Muscle of arm (tissue), 1 donor: ENCODE measurements at regions not wholly inside any gene's neighbourhood (a gene's known extent, or its start where the extent isn't known, plus 50 kb on each side); places are given as distances from the start of the nearest gene placed in this dataset.

Experiments used
- DNase-seq: peaks from one replicate; pipeline ENCODE4 v3.0.0-alpha.2; 2013

DNA sequence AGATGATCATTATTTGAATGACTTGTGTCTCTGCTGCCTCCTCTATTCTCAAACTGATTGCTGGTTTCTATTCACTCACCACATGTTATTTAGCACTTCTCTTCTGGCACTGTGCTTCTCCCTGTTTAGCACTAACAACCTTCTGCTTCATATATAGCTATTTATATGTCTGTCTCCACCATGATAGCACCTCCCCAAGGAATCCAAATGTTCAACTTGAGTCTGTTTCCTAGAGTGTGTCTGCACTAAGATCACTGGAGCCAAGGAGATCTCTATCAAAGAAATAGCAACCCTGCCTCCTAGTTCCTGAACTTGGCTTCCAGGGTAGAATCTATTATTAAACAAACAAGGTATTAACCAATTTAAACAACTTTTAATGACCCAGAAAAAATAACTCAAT is 104.5 kb downstream of the CYP26A1 start:
- DNase-seq = no peak

DNA sequence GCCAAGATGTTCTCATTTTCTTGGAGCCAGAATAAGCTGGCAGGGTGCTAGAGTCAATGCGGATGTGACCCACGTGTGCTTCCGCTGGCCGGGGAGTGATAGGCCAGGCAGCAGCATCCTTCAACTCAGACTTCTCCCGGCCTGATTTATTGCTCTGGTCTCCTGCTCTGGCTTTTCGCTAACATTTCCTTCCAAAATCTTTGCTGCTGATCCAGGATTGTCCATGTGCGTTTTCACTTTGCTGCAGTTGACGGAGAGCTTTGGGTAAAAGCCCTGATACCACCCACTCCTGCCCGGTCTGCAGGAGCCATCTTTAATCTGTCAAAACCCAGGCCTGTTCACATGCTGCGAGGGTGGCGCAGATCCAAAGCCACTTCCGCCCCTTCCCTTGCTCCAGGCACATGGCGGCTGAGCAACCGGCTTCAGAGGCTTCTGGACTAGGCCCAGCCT is 106.8 kb downstream of the CYP26A1 start:
- DNase-seq = peak; percentile 83

DNA sequence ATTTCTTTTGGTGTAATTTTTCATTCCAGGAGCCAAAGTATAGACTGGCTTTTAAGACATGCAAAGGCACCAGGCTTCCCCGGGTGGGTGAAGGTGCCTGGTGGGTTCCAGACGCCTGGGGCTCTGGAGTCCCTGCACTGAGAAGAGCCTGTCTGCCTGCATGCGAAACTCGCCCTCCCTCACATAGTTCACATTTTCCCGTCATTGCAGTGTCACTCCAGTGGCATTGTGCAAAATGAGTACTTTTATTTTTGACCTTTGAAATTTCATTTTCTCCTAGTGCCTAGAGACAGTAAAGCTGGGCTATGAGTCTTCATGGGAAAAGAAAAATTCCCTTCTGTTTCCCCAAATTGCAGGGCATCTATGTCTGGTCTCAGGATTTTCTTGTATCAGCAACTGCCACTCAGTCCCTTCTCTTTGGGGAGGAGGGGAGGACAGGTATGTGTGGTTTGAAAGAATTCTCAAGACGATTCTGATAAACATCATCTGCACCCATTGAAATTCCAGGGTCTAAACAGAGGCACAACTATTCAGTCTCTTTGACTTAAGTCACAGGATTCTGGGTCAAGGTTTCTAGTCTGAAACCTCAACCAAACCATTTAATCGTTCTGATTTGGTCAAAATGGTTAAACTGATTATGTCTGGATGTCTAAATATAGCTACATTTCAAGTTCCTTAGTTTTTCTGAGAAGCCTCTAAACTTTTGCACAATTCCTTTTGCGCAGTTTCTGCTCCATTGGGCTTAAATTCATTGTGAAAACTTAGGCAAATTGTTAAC is 107.8 kb downstream of the CYP26A1 start:
- no peak for DNase-seq

DNA sequence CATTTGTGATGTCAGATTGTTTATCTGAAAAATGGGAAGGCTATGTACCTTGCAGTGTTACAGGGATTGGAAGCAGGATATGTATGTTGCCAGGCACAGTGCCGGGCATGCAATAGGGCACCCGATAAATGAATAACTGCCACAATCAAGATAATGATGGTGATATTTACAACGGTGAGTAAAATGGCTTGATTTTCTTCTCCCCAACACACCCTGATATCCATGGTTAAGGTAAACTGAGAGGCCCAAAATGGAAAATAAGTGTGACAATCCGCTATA is 108.3 kb downstream of the CYP26A1 start:
- DNase-seq = no peak

DNA sequence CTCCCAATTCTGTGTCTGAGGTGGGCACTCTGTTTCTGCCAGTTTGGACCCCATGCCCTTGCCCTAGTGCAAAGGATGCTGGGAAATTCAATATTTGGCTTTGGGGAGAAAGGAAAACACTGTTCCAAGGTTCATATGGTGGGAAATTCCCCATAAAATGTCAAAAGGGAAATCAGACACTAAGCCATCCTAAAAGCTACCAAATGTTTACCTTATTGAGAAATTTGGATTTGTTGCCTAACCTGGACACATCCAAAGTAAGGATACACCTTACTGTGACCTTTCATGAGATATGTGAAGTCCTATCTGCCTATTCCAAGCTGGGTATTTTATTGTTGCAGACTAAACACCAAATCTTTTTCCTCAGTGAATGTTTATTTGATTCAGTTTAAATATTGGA is 109.1 kb downstream of the CYP26A1 start:
- no peak for DNase-seq

DNA sequence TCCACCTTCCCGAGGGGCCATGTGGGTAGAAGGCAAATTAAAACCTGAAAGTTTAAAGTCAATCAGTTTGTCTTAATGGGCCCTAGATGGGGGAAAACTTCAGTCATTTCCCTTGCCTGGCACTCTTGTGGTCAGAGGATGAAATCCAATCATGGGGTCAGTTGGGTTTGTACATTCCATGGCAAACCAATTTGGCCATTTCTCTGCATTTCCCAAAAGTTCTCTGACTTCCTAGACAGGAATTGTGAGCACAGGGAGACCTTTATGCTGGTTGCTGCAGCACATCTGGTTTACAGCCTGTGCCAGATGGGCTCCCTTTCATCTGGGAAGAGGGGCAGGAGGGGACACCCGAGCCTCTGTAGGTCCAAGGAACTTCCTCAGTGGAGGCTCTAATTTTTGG is 113.0 kb downstream of the CYP26A1 start:
- DNase-seq = no peak

DNA sequence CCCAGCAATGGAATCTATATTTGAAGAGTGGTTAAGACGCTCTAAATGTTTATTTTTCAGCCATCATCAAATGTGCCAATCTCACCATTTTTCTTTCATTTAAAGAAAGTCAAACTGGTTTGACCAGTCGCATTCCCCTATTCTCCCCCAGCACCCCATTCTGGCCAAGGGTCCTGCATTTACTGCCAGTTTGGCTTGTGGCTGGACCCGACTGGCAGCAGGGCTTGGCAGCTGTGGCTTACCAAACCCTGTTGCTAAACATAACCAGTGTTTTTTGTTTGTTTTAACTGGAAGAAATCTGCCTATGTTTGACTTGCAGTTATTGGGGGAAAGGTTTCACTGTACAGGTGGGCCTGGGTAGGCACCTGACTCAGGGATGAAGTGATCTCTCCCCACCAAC is 116.3 kb downstream of the CYP26A1 start:
- DNase-seq = no peak

DNA sequence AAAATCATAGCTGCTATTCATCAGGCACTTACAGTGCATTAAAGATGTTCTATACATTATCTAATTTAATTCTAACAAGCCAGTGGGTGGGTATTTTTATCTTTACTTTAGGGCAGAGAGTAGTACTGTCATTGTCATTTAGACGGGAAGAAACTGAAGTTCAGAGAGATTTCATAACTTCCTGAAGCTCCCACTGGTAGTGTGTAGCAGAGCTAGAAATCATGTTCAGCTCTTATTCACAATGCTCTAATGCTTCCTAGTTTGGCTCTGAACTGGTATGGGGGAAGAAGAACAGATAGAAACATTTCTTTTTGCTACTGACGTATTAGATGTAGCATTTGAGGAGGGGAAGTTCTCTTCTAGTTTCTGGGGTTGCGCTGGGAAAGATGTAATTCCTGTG is 116.7 kb downstream of the CYP26A1 start:
- DNase-seq = no peak

DNA sequence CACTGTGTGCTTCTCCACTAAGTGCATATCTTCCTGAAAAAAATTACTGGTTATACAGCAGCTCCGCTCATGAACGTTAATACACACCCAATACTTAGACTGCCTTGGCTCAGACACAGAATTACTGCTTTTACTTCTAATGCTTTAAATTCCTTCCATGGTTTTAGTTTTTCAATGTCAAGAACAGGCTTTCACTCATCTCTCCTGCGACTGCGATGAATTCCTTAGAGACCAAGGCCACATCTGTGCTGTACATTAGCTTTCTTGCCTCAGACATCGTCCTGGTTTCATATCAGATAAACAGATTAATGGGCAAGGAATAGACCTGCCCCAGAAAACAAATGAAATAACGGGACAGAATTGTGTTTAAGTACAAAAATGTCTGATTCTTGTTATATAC is 120.2 kb downstream of the CYP26A1 start:
- DNase-seq = no peak

DNA sequence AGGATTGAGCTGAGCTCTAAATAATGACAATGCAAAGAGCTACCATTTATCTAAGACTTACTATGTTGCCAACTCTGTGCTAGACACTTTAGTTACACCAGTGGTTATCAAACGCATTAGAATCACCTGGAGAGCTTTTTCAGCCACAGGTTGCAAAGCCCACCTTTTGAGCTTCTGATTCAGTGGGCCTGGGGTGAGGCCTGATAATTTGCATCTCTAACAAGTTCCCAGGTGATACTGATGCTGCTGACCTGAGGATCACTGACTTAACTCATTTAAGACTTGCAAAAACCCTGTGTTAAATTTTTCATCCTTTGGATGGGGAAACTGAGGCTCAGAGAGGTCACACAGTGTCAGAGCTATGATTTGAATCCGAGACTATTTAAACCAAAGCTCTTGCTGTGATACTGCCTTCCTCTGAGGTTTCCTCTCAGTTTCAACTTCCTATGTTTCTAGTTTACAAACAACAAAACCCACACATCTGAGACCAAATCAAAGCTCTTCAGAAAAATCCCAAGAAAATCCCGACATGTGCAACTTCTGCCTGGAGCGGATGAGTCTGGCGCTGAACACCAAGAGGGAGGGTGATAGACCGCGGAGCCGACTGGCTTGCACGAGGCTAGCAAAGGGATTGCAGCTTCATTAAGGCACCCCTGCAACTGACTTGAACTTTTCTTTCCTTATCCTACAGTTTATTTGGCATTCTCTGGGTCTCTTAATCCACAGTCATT is 124.9 kb downstream of the CYP26A1 start:
- peak; percentile 60 for DNase-seq

DNA sequence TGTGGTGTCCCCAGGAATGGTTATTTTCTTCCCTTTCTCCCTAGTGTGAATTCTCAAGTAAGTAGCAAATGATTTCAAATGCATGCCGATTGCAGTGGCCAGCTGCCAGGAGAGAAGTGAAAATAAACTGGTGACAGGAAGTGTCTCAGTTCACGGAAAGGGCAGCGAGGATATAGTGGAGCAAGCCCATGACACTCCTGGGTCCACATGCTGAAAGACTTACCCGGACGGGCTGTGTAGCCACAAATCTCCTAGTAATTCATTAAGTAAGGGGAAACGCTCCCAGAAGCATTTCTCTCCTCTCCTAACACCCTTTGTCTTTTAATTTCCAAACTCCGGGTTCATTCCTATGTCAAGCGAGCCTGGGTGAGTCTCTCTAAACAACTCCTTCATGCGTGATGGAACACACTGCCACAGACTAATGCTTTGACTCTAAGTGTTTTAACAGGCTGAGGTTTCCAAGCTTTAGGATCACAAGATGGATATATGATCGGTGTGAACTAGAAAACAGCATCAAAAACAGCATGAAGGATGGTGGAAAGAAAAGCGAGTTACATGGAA is 125.6 kb downstream of the CYP26A1 start:
- peak; percentile 80 for DNase-seq

DNA sequence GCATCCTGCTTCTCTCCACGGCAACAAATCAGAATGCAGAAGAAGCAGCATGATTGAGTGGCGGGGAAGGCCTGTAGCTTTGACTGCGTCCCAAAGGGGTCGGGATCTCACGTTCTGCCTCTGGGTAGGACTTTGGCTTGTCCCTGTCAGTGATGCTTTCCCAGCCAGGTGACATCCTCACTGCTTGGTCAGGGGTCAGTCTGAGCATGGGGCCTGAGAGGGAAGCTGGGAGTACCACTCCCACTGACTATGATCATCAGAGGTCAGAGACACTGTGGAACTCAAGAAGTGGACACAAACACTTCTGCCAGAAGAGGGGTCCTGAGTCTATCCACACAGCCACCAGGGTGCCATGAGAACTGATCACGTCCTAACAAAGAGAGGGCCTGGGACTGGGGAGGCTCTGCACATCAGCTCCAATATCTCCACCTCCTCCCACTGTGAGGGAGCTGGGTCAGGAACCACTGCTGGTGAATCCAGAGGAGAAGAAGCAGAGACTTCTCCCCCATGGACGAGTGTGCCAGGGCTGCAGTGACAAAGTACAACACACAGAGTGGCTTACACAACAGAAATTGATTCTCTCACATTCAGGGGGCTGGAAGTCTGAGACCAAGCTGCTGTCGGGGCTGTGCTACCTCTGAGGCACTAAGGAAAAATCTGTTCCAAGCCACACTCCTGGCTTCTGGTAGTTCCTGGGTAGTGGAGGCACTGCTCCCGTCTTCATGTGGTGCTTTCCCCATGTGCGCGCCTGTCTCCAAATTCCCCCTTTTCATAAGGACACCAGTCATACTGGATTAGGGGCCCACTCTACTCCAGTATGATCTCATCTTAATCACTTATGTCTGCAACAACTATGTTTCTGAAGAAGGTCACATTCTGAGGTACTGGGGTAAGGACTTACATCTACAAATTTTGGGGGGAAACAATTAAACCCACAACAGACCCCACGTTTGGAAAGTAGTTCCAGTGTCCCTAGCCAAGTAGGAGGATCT is 131.1 kb downstream of the CYP26A1 start:
- no peak for DNase-seq

DNA sequence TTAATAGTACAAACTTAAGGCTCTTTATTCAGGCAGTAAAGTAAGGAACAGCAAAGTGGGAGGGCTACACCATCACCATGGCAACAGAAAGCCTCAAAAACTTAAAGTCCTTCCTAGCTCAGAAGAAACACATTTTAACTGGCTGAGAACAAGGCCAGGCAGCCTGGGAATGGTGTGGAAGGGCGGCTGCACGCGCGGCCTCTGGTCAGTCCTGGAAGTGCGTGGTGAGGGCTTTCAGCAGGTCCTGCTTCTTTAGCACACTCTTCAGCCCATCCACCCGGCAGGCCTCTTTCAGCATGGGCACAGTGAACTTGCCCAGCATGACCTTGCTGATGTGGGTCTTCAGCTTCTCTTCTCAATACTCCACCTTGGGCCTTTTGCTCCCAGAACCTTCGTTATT is 133.0 kb downstream of the CYP26A1 start:
- no peak for DNase-seq

DNA sequence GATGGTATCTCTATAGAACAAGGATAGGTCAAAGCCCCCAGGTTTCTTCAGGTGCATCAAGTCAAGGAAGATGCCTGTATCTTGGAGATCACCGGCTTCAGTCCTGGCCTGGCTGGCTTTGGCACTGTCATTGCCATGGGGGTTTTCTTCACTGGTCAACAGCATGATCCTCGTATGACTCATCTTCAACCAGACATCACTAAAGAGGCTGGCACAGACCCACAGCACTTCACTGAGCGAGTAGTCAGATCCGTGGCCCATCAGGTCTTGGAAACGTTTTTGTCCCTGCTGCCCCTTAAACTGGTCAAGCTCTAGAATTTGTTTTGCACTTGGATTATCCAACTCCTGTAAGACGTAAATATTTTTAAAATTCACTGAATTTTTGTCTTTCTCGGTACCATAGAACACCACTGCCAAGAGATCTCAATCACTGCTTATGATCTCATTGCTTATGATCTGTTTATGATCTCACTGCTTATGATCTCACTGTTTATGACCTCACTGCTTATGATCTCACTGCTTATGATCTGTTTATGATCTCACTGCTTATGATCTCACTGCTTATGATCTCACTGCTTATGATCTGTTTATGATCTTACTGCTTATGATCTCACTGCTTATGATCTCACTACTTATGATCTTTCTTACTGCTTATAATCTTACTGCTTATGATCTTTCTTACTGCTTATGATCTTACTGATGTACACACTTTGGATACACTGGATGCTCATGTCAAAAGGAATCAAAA is 135.2 kb downstream of the CYP26A1 start:
- no peak for DNase-seq

DNA sequence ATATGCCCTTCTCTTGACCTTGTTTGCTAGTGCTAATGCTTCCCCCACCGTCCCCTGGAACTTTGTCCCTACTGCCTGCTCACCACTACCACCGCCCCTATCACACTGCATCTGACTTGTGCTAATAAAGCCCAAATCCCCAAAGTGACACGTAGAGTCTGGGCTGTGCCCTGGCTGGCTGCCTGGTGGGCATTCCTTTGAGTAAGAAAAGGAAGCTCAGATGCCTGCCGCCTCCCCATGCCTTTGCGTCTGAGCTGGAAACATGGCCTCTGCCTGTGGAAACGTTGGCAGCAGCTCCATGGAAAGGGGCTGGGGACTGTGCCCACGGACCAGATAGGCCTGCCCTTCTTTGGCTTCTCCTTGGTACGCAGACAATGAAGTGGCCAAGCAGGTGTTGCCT is 138.3 kb downstream of the CYP26A1 start:
- peak; percentile 48 for DNase-seq

DNA sequence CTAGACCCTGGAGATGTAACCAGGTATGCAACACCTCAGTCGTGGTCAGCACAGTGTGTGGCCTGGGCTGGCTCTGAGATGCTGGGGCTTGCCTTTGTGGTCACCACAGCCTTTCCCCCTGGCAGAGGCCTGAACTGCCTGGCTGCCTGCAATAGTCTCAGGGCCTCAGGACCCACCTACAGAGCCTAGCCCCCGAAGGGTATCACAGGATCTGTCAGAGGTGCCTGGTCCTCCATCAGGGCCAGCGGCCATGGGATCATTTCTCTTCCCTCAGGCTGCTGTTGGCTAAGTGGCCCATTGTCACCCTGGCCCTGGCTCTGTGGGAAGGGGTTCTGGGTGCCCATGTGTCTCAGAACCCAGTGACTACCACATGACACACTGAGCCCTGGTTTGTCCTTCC is 141.6 kb downstream of the CYP26A1 start:
- DNase-seq = no peak

DNA sequence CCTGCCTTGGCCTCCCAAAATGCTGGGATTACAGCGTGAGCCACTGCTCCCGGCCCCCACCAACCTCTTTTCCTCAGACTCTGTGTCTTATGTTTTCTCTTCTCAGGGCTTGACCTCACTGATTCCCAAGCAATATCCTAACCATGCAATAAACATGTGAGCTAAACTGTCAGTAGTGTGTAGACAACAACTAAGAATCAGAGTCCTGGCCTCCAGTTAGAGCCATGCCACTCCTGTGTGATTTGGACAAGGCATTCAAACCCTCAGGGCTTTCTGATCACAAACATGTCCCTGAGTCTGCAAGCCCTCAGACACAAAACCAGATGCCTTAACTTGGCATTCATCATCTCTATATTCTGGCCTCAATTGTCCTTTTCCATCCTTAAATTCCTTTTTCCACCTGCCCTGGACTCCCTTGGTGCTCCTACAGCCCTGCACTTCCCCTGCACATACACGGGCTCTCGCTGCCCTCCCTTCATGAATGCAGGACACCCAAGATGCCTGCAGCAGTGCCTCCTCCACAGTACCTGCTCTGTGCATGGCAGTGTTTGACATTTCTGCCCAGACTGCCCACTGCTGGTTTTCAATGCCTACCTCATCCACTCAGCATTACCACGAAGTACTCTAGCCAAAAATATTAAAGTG is 142.8 kb downstream of the CYP26A1 start:
- DNase-seq = no peak

DNA sequence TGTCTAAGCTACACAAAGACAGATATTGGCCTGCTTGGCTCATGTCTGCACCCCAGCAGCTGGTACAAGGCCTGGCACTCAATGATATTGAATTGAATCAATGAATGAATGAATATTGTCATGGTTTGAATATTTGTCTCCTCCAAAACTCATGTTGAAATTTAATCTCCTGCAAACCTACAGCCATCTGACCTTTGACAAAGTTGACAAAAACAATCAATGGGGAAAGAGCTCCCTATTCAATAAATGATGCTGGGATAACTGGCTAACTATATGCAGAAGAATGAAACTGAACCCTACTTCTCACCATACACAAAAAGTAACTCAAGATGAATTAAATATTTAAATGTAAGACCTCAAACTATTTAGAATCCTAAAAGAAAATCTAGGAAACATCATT is 144.7 kb downstream of the CYP26A1 start:
- no peak for DNase-seq

DNA sequence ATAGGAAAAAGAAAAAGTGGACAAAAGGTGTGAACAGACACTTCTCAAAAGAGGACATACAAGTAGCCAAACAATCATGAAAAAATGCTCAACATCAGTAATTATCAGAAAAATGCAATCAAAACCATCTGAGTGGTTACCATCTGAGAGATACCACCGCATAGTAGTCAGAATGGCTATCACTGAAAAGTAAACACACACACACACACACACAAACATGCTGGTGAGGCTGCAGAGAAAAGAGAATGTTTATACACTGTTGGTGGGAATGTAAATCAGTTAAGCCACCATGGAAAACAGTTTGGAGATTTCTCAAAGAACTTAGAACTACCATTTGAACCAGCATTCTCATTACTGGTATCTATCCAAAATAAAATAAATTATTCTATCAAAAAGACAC is 145.7 kb downstream of the CYP26A1 start:
- no peak for DNase-seq

DNA sequence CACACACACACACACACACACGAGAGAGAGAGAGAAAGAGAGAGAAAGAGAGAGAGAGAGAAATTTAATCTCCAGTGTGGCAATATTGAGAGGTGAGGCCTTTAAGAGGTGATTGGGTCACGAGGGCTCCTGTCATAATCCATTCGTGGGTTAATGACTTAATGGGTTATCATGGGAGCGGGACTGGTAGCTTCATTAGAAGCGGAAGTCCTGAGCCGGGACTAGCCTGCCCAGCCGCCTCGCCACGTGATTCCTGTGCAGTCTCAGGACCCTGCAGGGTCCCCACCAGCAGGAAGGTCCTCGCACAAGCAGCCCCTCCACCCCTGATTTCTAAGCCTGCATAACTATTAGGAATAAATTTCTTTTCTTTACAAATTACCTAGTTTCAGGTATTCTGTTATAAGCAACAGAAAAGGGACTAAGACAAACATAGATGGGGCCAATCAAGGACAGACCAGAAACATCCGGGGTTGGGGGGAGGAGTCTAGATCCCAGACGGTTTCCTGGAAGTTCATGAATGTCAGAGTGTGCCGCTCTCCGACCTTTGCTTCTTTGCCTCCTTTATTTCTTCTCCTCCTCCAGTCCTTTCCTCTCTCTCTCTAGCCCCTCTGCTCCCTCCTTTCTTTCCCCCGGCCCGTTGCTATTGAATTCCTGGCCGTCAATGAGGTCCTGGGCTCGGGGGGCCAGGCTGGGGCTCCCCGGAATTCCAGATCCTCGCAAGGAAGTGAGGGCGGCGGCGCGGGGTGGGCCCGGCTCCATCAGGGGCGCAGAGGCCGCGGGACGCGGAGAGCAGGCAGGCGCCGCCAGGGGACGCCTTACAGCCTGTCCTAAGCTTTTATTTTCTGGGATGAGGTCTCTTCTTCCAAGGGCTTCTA is 146.8 kb downstream of the CYP26A1 start:
- no peak for DNase-seq
